ENCODE measurements at regions not wholly inside any gene's neighbourhood (a gene's known extent, or its start where the extent isn't known, plus 50 kb on each side); places are given as distances from the start of the nearest gene placed in this dataset.
A peak's percentile ranks its signal among the peaks of the same experiment; 100 is the strongest.

DNA sequence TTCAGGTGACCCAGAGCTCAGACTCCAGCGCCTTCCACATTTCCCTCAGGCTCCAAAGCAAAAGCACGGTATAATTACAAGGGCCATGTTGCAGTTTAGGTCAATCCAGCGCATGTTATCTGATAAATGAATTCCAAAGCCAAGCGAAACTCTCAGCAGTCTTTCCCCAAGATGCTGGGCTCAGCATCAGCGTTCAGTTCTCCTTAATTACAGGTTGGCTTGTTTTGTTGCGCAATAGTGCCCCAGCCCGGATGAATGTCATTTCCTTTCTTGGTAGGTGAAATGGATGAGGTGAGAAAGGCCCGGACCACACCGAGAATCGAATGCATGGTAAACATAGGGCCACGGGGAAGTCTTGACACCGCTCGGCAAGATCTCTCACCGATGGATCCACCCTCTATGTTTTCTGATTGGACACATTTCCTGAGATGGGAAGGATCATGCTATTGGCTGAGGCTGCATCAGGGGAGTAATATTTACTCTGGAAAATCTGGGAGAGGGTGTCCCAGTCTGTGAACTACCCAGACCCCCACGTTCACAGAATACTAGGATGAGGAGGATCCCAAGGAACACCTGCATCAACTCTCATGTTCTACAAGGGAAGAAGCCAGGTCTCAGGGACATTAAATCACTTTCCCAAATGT is 221.2 kb upstream of the ANKRD55 start:
- DNase-seq = no peak

DNA sequence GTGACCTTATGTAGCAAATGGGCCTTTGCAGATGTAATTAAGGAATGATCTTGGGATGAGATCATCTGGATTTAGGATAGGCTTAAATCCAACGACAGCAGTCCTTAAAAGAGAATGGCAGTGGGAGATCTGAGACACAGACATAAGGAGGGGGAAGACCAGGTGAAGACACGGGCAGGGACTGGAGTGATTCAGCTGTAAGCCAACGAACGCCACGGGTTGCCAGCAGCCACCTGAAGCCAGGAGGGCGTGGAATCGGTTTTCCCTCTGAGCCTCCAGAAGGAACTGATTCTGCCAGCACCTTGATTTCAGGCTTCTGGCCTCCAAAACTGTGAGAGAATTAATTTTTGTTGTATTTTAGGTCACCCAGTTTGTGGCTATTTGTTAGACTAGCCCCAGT is 218.6 kb upstream of the ANKRD55 start:
- DNase-seq = no peak

DNA sequence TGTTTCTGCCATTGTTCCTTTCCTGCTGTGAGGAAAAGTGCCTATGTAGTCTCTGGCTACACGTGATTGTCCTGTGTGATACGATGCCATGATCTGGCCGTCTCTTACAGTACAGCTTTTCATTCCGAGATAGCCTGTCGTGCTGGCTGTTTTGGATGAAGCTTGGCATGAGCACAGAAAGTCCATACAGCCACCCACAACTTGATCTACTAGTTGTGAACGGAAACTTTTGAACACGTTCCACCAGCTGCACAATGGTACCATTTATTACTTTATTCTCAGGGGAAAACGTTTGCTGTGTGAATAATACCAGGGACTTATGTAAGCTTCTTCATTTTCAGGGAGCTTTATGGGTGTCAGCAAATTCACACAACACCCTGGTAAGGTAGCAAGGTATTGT is 217.6 kb upstream of the ANKRD55 start:
- DNase-seq = no peak

DNA sequence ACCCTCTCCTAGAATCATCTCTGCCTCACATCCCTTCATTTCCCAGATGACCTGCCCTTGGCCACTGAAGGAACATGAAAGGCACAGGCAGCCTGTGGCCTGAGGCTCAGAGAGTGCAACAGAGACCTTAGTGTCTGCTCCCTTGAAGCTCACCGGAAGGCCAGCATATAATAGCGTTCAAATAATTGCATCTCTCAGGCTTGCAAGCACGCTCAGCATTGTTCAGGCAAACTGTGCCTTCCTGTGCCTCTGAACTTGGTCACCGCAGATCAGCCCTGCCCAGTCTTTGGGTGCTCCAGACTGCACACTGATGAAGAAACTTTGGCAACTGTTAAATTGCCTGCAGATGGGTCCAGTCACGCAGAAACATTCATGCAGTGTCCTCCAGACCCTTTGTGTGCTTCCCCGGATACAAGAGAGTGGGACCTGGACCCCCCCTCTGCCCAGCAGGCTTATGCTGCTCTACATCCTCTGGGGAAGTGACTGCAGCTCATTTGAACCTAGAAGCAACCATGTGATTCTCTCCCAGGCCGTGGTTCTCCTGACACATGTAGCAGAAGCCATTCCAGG is 216.0 kb upstream of the ANKRD55 start:
- DNase-seq = no peak

DNA sequence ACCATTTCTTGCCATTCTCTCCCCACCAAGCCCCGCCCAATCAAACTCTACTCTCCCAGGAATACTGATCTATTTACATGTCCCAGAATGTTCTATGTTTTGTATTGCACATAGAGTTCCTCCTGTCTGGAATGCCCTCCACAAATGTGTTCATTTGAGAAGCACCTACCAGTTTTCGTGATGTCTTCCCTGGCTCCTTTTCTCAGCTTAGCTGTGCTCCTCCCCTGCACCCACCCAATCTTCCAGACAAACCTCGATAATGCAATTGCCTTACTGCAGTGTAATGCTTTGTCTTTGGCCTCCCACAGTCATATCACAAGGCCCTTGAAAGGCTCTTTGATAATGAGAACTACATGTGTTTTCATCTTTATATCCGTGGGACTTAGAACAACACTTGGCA is 214.5 kb upstream of the ANKRD55 start:
- DNase-seq = peak; percentile 69

DNA sequence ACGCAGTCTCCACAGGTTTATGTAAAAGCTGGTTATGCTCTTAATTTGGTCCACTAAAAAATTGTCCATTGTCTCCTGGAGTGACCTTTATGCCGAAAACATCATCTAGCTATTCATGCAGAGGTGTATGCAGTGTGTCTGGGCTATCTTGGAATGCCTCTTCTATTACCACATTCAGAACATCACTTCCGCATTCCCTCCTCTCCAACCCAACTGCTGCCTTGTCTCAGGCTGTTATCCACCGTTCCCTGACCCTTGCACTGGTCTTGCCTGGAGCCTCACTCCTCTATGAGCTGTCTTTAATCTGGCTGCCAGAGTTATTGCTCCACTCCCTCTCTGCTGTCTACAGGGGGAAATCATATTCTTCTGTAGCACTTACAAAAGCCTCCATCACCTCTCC is 214.1 kb upstream of the ANKRD55 start:
- peak; percentile 98 for DNase-seq

DNA sequence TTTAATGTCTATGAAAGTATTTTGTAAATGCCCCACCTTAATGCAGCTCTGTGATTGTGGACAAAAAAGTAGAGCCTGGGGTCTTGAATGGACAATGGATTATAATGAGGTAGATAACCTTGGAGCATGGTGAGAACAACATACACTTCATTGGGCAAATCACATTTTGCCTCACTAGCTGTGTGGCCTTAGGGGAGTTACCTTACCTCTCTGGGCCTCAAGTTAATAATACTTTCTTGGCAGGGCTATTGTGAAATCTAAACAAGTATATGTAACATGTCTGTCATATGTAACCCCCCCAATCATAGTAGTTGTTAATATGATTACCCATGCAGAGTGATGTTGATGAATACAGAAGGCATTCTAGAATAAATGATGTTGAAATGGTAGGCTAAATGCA is 213.6 kb upstream of the ANKRD55 start:
- DNase-seq = no peak

DNA sequence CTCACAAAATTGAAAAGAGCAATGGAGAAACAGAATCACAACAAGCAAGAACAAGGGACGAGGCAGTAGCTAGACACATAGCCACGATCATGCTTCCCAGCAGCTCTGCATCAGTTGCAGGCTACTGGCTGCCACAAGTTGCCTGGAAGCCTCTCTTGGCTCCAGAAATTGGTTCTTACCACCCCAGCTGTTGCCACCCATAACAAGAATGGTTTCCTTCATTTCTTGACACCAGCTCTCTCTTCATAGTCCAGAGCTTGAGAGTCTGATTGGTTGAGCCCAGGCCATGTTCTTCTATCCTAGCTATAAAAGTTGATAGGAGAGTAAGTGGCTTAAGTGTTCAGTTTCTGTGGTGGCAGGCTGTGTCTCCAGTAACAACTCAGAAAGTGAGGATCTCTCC is 210.7 kb upstream of the ANKRD55 start:
- no peak for DNase-seq

DNA sequence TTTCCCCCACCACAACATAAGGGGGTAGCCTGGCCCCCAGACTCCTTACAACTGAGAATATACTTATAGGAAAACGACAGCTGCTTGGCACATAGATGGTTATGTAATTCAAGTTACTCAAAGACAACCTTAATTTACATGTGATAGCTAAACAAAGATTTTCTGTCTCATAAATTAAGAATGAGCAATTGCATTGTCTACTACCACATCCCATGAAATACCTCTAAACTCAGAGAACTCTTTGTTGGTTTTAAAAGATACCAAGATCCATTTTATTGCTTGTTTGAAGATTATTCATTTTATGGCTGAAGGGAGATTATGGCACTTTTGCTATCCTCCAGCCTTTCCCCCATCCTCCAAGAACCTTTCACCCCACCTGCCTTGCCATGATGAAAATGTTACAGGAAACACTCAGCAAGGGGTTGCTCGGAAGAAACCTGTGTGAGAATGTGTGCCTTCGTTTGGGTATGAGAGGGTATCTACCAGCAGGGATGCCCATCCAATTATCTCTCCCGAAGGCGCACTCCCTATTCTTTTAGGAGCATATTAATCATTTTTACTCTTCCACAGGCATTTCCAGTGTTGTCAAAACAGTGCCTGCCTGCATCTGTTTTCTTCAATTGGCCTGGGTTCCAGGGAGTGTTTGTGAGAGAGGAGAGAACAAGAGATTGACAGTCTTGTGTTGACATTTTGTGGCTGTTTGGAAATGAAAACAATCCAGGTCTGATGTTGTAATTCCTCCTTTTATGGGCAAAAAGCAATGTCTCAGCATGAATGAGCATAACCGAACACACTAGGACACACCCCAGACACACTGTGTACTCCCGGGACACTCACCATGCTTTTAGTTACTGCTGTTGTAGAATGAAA is 208.0 kb upstream of the ANKRD55 start:
- DNase-seq = peak; percentile 39

DNA sequence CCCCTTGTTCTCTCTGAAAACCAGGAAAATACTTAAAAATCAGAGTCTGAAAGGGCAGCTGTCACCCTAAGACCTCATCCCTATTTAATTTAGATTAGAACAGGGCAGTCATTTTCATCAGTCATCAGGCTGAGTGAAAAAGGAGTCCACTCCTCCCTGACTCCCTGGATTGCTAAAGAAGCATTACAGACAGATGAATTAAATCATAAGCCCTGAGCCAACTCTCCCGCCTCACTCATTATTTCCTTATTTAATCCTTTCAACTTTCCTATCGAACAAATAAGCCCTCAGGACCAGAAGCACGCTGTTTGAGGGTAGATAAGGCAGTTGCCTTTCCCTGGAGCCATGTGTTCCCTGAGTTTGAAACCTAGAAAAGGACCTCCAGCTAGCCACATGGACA is 201.9 kb upstream of the ANKRD55 start:
- DNase-seq = no peak

DNA sequence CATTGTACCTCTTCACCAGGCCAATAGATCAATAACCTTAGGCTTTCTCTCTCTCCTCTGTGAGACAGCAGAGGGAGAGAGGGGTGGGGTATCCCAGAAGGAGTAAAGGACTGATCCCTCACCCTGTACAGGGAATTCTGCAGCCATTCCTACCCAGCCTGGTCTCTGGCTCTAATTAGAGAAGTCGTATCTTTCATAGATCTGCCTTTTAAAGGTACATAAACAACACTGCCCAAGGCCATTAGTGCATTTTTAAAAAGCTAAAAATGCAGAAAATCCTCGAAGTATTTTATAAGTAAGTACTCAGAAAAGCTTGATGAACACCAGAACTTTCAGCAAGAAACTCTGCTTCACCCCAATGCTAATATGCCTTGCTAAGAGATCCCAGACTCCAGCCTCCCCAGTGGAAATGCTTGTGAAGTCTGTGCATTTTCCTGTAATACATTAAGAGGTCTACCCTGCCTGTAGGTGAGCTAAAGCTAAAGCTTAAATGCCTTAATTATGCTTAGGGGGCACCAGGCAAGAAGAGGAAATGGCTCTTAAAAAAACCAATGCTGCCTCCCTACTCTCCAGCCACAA is 200.0 kb upstream of the ANKRD55 start:
- DNase-seq = no peak

DNA sequence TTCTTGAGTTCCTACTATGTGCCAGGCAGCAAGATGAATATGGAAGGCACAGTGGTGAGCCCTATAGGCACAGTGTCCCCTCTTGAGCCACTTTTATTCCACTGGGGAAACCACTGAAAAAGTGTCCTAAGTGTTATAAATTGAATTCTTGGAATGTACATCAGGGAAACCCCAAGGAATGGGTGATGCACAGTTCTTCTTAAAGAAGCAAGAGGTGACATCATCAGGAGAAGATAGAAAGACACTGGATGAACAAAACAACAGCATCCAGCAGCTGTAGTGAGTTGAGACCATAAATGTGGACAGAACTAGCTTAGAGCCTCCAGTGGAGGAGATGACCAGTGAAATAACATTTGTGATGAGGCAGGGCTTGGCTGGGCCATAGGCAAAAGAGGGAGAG is 199.2 kb upstream of the ANKRD55 start:
- no peak for DNase-seq

DNA sequence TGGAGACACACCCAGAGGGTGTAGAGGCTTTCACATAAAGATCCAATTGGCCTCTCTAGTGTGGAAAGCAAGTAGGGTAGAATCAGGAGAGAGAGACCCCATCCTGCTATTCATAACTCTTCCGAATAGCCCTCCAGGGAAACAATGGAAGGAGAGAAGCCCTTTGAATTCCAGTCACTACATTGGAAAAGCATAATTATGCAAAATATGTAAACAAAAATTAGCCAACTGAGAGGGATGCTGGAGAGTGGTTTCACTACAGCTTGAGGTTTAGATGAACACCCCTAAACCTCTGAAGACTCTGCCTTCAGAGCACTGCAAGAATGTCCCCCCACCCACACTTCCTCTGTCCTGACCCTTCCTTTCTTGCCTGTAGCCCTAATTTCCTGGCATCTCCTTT is 197.3 kb upstream of the ANKRD55 start:
- DNase-seq = no peak

DNA sequence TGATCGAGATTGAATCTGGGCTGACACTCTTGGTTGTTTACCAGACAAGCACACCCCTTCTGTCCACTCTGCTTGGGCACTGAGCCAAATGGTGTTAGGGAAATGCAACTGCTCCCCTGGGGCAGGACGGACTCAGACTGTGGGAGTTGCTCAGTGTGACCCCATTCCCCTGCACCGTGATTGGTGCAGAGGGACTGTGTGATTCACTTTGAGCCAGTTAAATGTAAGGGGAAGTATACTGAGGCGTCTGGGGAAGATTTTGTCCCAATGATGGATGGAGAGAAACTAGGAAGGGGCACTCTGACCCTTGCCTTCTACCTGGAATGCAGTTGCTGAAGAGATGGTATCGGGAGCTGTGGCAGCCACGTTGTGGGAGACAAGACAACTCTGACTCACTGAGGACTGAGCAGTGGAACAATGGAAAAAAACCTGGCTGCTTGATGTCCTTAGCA is 196.0 kb upstream of the ANKRD55 start:
- no peak for DNase-seq

DNA sequence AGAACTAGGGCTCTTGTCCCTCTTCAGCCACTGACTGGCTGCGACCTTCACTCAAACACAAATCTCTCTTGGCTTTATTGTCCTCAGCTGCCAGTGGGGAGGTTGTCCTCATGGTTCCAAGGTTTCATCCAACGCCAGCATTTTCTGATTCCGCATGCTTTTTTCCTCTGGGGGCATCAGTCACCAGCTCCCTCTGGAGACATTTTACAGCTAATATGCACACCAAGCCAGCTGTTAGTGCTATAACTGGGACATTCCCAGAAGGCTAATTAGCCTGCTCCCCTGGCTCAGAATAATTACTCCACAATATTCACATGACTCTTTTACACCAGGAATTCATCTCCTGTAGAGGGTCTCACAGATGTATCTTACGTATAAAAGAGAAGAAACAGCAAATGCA is 193.6 kb upstream of the ANKRD55 start:
- DNase-seq = no peak

DNA sequence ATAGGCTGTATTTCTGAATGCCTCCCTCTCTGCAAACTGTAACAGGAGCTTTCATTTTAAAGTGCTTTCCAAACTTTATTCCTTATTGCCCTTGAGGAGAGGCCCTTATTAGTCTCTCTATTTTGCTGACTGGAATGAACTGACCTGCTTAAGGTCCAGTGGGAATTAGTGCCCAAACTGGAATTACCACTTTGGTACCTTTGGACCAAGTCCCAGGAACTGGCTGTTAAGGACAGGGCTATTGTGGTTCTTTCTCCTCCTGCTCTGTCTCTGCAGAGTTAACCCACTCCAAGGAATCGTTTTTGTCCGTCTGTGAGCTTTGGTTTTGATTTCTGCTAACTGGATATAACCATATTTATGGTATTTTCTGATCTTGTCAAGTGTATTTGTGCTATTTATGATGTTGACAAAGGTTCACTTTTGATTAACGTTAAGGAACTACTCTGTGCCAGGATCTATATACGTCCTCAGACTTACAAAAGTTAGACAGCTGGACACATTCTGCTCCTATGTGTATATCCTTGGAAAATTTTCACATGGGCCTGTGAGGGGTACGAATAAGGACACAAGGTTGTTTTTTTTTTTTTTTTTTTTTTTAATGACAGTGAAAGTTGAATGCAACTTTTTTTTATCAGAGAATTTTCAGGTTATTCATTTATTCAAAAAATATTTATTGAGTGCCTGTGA is 189.1 kb upstream of the ANKRD55 start:
- no peak for DNase-seq

DNA sequence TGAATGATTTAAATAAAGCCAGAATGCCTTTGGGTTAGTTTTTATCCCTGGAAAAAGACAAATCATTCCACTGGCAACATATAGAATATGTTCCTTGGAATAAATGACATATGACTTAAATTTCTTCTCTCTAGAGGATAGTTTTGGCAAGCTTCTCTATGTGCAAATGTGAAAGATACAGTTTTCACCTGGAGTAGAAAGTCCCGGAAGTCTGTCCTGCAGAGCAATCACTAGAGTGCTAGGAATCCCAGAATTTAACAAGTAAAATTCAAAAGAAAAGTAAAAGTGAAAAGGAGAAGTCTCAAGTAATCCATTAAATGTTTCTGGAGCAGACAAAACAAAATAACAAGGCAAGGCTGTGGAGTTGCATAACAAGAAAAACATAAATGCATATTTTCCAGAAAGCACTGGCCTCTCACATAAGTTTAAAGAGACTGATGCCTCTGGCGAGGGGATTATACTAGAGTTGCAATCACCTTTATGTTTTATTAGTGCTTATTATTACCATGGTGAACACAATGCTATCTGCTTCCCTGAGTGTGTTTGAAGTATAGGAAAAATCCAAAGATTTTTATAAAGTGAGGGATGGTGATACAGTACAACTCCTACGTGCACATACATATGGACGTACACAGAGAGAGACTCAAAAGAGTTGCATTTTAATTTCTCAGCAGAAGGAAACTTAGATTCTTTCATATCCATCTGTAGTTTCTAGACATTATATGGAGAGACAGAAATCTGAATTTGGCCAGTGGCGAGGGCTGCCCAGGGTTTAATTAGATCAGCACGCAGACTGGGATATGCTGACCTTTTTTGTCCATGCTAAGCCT is 188.3 kb upstream of the ANKRD55 start:
- no peak for DNase-seq

DNA sequence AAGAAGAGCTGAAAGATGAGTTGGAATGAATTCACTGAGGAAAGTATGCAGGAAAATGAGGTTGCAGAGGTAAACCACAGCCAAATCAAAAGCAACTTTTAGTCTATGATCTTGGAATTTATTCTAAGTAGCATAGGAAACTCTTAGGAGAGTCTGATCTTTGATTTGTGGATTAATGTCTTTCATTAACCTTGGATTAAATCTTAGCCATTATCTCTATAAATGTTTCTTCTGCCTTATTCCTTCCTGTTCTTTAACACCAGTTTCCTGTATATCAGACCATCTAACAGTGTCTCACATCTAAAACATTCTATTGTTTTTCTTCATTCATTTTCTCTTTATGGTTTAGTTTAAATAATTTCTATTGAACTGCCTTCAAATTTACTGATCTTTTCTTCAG is 187.2 kb upstream of the ANKRD55 start:
- no peak for DNase-seq

DNA sequence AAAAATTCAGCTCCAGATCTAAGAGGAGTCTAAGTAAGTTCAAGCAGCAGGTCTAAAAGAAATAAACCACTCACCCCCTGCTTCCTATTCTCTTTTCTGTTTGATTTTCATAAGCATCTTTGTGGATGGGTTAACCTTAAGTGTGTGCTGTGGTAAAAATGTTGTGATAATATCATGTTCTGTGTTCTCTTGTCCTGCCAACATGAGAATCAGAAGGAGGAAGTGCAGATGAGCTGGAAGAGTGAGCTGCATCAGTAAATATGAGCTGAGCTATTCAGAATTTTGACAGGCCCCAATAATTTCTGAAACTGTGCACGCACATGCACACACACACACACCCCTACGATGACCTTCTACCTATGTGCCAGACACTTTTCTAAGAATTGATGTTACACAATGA is 186.5 kb upstream of the ANKRD55 start:
- DNase-seq = no peak

DNA sequence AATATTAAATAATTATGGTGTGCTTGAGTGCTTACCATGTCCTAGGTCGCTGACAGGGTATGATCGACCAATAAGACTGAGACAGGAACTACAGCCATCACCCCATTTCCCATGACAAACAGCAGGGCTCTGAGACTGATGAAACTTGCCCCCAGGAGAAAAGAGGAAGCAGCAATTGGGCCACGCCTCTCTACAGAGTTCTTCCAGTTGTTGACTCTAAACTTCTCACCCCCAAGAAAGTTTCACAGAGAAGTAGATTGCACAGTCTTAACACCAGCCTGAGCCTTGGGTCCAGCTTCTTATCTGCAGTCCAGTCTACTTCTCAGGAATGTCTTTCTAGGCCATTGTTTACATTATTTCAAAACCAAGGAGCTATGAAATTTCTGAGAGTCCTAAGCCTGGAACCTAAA is 182.2 kb upstream of the ANKRD55 start:
- peak; percentile 91 for DNase-seq

DNA sequence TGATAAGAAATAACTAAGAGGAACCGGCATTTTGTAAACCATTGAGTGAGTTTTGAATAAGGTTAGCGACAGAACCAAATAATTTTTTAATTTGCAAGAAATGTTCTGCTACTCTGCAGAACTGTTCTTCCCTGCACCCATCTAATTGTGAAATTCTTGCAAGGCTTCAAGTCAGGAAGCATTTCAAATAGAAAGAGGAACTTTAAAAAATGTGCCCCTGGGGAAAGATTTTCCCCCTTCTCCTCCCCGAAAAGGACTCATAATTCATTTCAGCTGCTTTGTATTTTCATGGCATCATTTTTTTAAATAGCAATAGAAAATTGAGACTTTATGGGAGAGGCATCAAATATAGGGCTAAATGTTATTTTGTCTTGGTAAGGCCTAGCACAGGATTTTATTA is 180.9 kb upstream of the ANKRD55 start:
- no peak for DNase-seq

DNA sequence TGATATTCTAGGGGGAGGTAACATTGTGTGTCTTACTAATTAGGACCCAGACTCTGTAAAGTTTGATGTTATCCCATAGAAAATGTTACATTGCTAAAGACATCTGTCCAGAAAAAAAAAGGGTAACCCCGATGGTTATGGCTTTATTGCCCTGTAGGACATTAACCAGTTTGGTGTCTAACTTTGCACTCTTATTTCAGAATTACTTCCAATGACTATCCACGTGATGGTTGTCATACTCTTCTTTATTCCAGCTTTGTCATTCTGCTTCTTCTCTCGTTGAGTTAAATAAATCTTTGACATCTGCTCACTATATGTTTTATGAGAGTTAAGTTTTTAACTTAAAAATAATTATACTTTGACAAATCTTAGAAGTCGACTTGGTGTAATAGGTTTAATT is 180.4 kb upstream of the ANKRD55 start:
- no peak for DNase-seq

Data from NCI-H226 (cell line).